ENCODE measurements at regions not wholly inside any gene's neighbourhood (a gene's known extent, or its start where the extent isn't known, plus 50 kb on each side); places are given as distances from the start of the nearest gene placed in this dataset.

DNA sequence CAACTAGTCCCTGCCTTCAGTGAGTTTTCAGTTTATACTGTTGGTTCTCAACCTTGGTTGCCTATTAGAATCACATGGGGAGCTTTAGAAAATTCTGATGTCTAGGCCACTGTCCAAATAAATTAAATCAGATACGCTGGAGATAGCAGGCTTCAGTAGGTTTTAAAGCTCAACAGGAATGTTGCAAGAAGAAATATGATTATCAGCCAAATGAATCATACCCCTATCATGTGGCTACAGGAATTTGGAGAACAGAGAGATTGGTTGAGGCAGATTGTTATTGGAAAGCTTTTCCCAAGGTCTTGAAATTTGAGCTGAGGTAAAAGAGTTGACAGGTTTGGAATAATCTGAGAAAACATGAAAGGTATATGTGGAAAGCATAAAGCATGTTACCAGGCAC, 125.3 kb downstream of the WIF1 start:
- POLR2A ChIA-PET = no interaction called here
- no peak for ATAC-seq

DNA sequence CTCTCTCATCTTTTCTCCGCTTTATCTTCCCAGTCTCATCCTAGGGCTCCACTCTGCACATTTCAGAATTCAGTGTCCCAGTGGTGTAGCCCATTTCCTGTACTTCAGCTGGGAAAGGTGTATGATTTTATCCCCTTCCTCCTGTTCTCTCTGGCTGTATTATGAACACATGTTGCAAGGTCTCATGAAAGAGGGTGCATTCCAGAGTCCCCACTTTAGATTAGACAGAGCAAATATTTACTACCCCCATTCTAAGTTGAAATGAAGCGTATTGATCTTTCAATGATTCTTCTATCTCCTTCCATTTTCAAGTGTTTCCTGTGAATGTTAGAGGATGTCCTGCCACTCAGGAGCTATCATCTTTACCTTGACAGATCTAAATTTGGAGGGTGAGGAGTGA, 123.2 kb downstream of the WIF1 start:
- peaks cover 26% of the 10 kb centered on the region for H3K27me3 ChIP-seq (ENCODE audit: control insufficient read depth, insufficient read depth, low read length)
- no peak for ATAC-seq
- in situ Hi-C loops (cut with HindIII; ENCODE audit: low pct_unique_long_range_greater_than_20kb, low sequenced_read_pairs) (no loop called here), intact Hi-C loops (cut with micrococcal nuclease; ENCODE audit: unreplicated experiment) (no loop called here)
- no peak overlapping the region for H3K27ac ChIP-seq (ENCODE audit: low read length)
- no peak overlapping the region for H3K4me3 ChIP-seq (ENCODE audit: low read depth in 2 of 2, low read length in 2 of 2)
- DNase-seq (ENCODE audit: low read depth, low spot score) = no peak
- POLR2A ChIA-PET = no interaction called here
- CTCF ChIA-PET = no interaction called here
- H3K9me3 ChIP-seq (ENCODE audit: control insufficient read depth, insufficient read depth, low read depth, low read length) = no peaks in the 10 kb centered on the region
- TF ChIP-seq, protein P1, sequence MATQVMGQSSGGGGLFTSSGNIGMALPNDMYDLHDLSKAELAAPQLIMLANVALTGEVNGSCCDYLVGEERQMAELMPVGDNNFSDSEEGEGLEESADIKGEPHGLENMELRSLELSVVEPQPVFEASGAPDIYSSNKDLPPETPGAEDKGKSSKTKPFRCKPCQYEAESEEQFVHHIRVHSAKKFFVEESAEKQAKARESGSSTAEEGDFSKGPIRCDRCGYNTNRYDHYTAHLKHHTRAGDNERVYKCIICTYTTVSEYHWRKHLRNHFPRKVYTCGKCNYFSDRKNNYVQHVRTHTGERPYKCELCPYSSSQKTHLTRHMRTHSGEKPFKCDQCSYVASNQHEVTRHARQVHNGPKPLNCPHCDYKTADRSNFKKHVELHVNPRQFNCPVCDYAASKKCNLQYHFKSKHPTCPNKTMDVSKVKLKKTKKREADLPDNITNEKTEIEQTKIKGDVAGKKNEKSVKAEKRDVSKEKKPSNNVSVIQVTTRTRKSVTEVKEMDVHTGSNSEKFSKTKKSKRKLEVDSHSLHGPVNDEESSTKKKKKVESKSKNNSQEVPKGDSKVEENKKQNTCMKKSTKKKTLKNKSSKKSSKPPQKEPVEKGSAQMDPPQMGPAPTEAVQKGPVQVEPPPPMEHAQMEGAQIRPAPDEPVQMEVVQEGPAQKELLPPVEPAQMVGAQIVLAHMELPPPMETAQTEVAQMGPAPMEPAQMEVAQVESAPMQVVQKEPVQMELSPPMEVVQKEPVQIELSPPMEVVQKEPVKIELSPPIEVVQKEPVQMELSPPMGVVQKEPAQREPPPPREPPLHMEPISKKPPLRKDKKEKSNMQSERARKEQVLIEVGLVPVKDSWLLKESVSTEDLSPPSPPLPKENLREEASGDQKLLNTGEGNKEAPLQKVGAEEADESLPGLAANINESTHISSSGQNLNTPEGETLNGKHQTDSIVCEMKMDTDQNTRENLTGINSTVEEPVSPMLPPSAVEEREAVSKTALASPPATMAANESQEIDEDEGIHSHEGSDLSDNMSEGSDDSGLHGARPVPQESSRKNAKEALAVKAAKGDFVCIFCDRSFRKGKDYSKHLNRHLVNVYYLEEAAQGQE (IDR thresholded peaks at IDR 0.05; ENCODE audit: insufficient read depth in 1 of 2, low read depth in 2 of 2, low read length in 1 of 2) = no peak
- no peak for TF ChIP-seq POLR2AphosphoS5 (IDR thresholded peaks at IDR 0.05; ENCODE audit: low read depth, low read length)
- no peak for TF ChIP-seq TCF7L2 (IDR thresholded peaks at IDR 0.05; ENCODE audit: low read depth, low read length)
- no peak for TF ChIP-seq SIN3A (IDR thresholded peaks at IDR 0.05; ENCODE audit: borderline replicate concordance, insufficient read depth, low read depth, low read length)
- BruUV-seq (replicated peaks) = no TSS peak
- H3K36me3 ChIP-seq (ENCODE audit: control insufficient read depth, insufficient read depth, low read length) = no peaks in the 10 kb centered on the region
- H3K4me1 ChIP-seq (ENCODE audit: control insufficient read depth, insufficient read depth, low read length) = no peaks in the 10 kb centered on the region

More for the DNA sequence above, 125.3 kb downstream of the WIF1 start:
- CTCF ChIA-PET = no interaction called here
- no peaks in the 10 kb centered on the region for H3K36me3 ChIP-seq (ENCODE audit: control insufficient read depth, insufficient read depth, low read length)
- DNase-seq (ENCODE audit: low read depth, low spot score) = no peak
- in situ Hi-C loops (cut with HindIII; ENCODE audit: low pct_unique_long_range_greater_than_20kb, low sequenced_read_pairs) (no loop called here), intact Hi-C loops (cut with micrococcal nuclease; ENCODE audit: unreplicated experiment) (no loop called here)
- TF ChIP-seq, protein P2, sequence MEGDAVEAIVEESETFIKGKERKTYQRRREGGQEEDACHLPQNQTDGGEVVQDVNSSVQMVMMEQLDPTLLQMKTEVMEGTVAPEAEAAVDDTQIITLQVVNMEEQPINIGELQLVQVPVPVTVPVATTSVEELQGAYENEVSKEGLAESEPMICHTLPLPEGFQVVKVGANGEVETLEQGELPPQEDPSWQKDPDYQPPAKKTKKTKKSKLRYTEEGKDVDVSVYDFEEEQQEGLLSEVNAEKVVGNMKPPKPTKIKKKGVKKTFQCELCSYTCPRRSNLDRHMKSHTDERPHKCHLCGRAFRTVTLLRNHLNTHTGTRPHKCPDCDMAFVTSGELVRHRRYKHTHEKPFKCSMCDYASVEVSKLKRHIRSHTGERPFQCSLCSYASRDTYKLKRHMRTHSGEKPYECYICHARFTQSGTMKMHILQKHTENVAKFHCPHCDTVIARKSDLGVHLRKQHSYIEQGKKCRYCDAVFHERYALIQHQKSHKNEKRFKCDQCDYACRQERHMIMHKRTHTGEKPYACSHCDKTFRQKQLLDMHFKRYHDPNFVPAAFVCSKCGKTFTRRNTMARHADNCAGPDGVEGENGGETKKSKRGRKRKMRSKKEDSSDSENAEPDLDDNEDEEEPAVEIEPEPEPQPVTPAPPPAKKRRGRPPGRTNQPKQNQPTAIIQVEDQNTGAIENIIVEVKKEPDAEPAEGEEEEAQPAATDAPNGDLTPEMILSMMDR (IDR thresholded peaks at IDR 0.05) = no peak
- TF ChIP-seq SIN3A (IDR thresholded peaks at IDR 0.05; ENCODE audit: borderline replicate concordance, insufficient read depth, low read depth, low read length) = no peak
- no peak for TF ChIP-seq TCF7L2 (IDR thresholded peaks at IDR 0.05; ENCODE audit: low read depth, low read length)
- TF ChIP-seq, protein P1 (IDR thresholded peaks at IDR 0.05; ENCODE audit: insufficient read depth in 1 of 2, low read depth in 2 of 2, low read length in 1 of 2) = no peak
- no peak for TF ChIP-seq POLR2AphosphoS5 (IDR thresholded peaks at IDR 0.05; ENCODE audit: low read depth, low read length)
- no peak overlapping the region for H3K4me3 ChIP-seq (ENCODE audit: low read depth in 2 of 2, low read length in 2 of 2)
- no peaks in the 10 kb centered on the region for H3K4me1 ChIP-seq (ENCODE audit: control insufficient read depth, insufficient read depth, low read length)
- peaks cover 21% of the 10 kb centered on the region for H3K27me3 ChIP-seq (ENCODE audit: control insufficient read depth, insufficient read depth, low read length)
- no peaks in the 10 kb centered on the region for H3K9me3 ChIP-seq (ENCODE audit: control insufficient read depth, insufficient read depth, low read depth, low read length)
- no TSS peak for BruUV-seq (replicated peaks)
- no peak overlapping the region for H3K27ac ChIP-seq (ENCODE audit: low read length)
